H9 (cell line): ENCODE measurements at regions not wholly inside any gene's neighbourhood (a gene's known extent, or its start where the extent isn't known, plus 50 kb on each side); places are given as distances from the start of the nearest gene placed in this dataset.

Experiments used
- DNase-seq: peaks from one replicate; pipeline ENCODE4 v3.0.0-alpha.2; 2017
- H2AFZ ChIP-seq: one replicate; pipeline ENCODE4 v1.6.1; 2013; ENCODE audit warnings: mild to moderate bottlenecking, low read length, control low read depth, moderate library complexity
- H2AK5ac ChIP-seq: 2 replicates; pipeline ENCODE4 v1.6.1; 2013; ENCODE audit warnings: low read length, control low read depth, mixed read lengths; ENCODE audit not compliant: insufficient read length
- H2BK120ac ChIP-seq: one replicate; pipeline ENCODE4 v1.6.1; 2013; ENCODE audit warnings: low read depth, mild to moderate bottlenecking, low read length, control low read depth, inconsistent platforms; ENCODE audit not compliant: poor library complexity, severe bottlenecking
- H2BK12ac ChIP-seq: 2 replicates; pipeline ENCODE4 v1.6.1; 2013; ENCODE audit warnings: low read length, control low read depth, mixed read lengths, low read depth; ENCODE audit not compliant: insufficient read length
- H2BK15ac ChIP-seq: 2 replicates; pipeline ENCODE4 v1.6.1; 2013; ENCODE audit warnings: low read depth, low read length, control low read depth
- H2BK20ac ChIP-seq: one replicate; pipeline ENCODE4 v1.6.1; 2013; ENCODE audit warnings: low read depth, mild to moderate bottlenecking, low read length, control low read depth, inconsistent platforms; ENCODE audit not compliant: poor library complexity, severe bottlenecking
- H2BK5ac ChIP-seq: 2 replicates; pipeline ENCODE4 v1.6.1; 2013; ENCODE audit warnings: low read length, control low read depth, mixed read lengths; ENCODE audit not compliant: insufficient read length
- H3K14ac ChIP-seq: 2 replicates; pipeline ENCODE4 v1.6.1; 2013; ENCODE audit warnings: low read length, control low read depth; ENCODE audit not compliant: insufficient read depth
- H3K18ac ChIP-seq: 2 replicates; pipeline ENCODE4 v1.6.1; 2013; ENCODE audit warnings: low read depth, mild to moderate bottlenecking, mixed read lengths, low read length, control low read depth; ENCODE audit not compliant: insufficient read length
- H3K23ac ChIP-seq: 2 replicates; pipeline ENCODE4 v1.6.1; 2013; ENCODE audit warnings: low read length, control low read depth, mixed read lengths, low read depth; ENCODE audit not compliant: insufficient read length
- H3K23me2 ChIP-seq: 2 replicates; pipeline ENCODE4 v1.6.1; 2013; ENCODE audit warnings: low read depth, mild to moderate bottlenecking, mixed read lengths, low read length, control low read depth; ENCODE audit not compliant: insufficient read length, poor library complexity, severe bottlenecking
- H3K27ac ChIP-seq: 2 replicates; pipeline ENCODE4 v1.5.1; 2013; ENCODE audit warnings: low read length, control low read depth, mixed read lengths, low read depth; ENCODE audit not compliant: insufficient read length
- H3K27me3 ChIP-seq: 2 replicates; pipeline ENCODE4 v1.6.1; 2013; ENCODE audit warnings: low read length, control low read depth, inconsistent platforms; ENCODE audit not compliant: insufficient read depth
- H3K4ac ChIP-seq: 2 replicates; pipeline ENCODE4 v1.6.1; 2013; ENCODE audit warnings: low read depth, mild to moderate bottlenecking, control low read depth, inconsistent platforms, low read length, moderate library complexity
- H3K4me1 ChIP-seq: 2 replicates; pipeline ENCODE4 v1.6.1; 2013; ENCODE audit warnings: low read length, control low read depth, inconsistent platforms; ENCODE audit not compliant: insufficient read depth
- H3K4me2 ChIP-seq: 2 replicates; pipeline ENCODE4 v1.6.1; 2013; ENCODE audit warnings: low read length, control low read depth, mixed read lengths; ENCODE audit not compliant: insufficient read length, insufficient read depth
- H3K56ac ChIP-seq: 2 replicates; pipeline ENCODE4 v1.6.1; 2013; ENCODE audit warnings: low read depth, mild to moderate bottlenecking, mixed read lengths, low read length, control low read depth; ENCODE audit not compliant: insufficient read length
- H3K79me1 ChIP-seq: 2 replicates; pipeline ENCODE4 v1.6.1; 2013; ENCODE audit warnings: low read depth, mild to moderate bottlenecking, moderate library complexity, low read length, control low read depth, inconsistent platforms; ENCODE audit not compliant: insufficient read depth, poor library complexity, severe bottlenecking
- H3K79me2 ChIP-seq: 2 replicates; pipeline ENCODE4 v1.6.1; 2013; ENCODE audit warnings: low read length, control low read depth, inconsistent platforms; ENCODE audit not compliant: insufficient read depth
- H3K9ac ChIP-seq: 2 replicates; pipeline ENCODE4 v1.6.1; 2013; ENCODE audit warnings: low read length, control low read depth, mixed read lengths; ENCODE audit not compliant: insufficient read length; ENCODE audit errors: extremely low read depth
- H3K9me3 ChIP-seq: one replicate; pipeline ENCODE4 v1.6.1; 2013; ENCODE audit warnings: low read depth, low read length, inconsistent platforms; ENCODE audit not compliant: control insufficient read depth
- H3T11ph ChIP-seq: one replicate; pipeline ENCODE4 v1.6.1; 2013; ENCODE audit warnings: mild to moderate bottlenecking, low read length, control low read depth, inconsistent platforms
- H4K20me1 ChIP-seq: one replicate; pipeline ENCODE4 v1.6.1; 2013; ENCODE audit not compliant: control insufficient read depth, insufficient read length, insufficient read depth
- H4K5ac ChIP-seq: 2 replicates; pipeline ENCODE4 v1.6.1; 2013; ENCODE audit warnings: low read depth, mild to moderate bottlenecking, mixed read lengths, low read length, control low read depth; ENCODE audit not compliant: insufficient read length
- H4K8ac ChIP-seq: replicated peaks from 2 replicates; pipeline ENCODE4 v1.6.1; 2013; ENCODE audit warnings: low read length, control low read depth, mixed read lengths, low read depth; ENCODE audit not compliant: insufficient read length
- H4K91ac ChIP-seq: 2 replicates; pipeline ENCODE4 v1.6.1; 2013; ENCODE audit warnings: low read depth, mild to moderate bottlenecking, moderate library complexity, mixed read lengths, low read length, control low read depth; ENCODE audit not compliant: insufficient read length
- H3K27ac Mint-ChIP-seq, 3 experiments: 2 replicates in 2 of 3; 3 replicates in 1 of 3; pipeline ENCODE4 v1.8.0; 2020 to 2021; ENCODE audit warnings: mixed read lengths in 3 of 3, mild to moderate bottlenecking in 1 of 3, moderate library complexity in 1 of 3
- H3K27me3 Mint-ChIP-seq: 2 replicates; pipeline ENCODE4 v1.8.0; 2021; ENCODE audit warnings: low read depth, mild to moderate bottlenecking, moderate library complexity, mixed read lengths
- H3K36me3 Mint-ChIP-seq, 3 experiments: 2 replicates in 2 of 3; 3 replicates in 1 of 3; pipeline ENCODE4 v1.8.0; 2020 to 2021; ENCODE audit warnings: low read depth in 3 of 3, mixed read lengths in 3 of 3; ENCODE audit not compliant: insufficient read depth in 1 of 3
- H3K4me1 Mint-ChIP-seq, 2 experiments: 2 replicates each; pipeline ENCODE4 v1.8.0; 2020; ENCODE audit warnings: mixed read lengths in 2 of 2
- H3K4me3 Mint-ChIP-seq, 2 experiments: 2 replicates in 1 of 2; 3 replicates in 1 of 2; pipeline ENCODE4 v1.8.0; 2020 to 2021; ENCODE audit warnings: mild to moderate bottlenecking in 2 of 2, mixed read lengths in 2 of 2, moderate library complexity in 1 of 2
- H3K9me3 Mint-ChIP-seq, 2 experiments: 2 replicates in 1 of 2; 3 replicates in 1 of 2; pipeline ENCODE4 v1.8.0; 2020; ENCODE audit warnings: mild to moderate bottlenecking in 2 of 2, mixed read lengths in 2 of 2, moderate library complexity in 1 of 2
- CTCF ChIP-seq: fragments of 200-600 bp; sonication (generic); conservative IDR thresholded peaks from 3 replicates; pipeline ENCODE4 v1.8.0; 2021; ENCODE audit warnings: antibody characterized with exemption, mild to moderate bottlenecking
- WGBS: extraction: QIAGEN DNeasy Blood & Tissue Kit; methylation state at CpG from one replicate; pipeline ENCODE4 v1.1.7; 2013; ENCODE audit warnings: missing lambda C conversion rate, low lambda C conversion rate, mixed read lengths; ENCODE audit not compliant: insufficient read length; ENCODE audit errors: extremely low coverage; 5-methylcytosine and 5-hydroxymethylcytosine counted together

DNA sequence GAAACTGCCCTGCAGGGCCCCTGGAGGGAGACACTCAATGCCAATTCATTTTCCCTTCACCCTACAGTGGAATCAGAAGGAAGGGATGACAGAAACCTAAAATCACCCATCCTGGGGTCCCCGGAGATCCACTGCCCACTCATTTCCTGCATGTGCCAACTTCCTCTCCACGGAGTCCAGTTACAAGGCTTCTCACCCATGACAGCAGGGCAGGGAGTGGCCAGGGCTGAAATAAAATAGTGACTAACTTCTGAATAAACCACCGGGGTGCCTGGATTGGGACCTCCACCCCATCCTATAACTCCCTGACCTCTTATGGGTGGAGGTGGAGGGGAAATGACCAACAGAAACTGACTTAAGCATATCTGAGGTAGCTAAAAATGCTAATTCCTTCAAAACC lies 362.3 kb downstream of the MAFB start:
- no peak overlapping the region for H3K9ac ChIP-seq
- no peak overlapping the region for H2BK120ac ChIP-seq
- no peak overlapping the region for H2BK15ac ChIP-seq
- peaks cover 3% of the 10 kb centered on the region for H3K27me3 Mint-ChIP-seq
- H2BK5ac ChIP-seq = no peak overlapping the region
- H3K4me2 ChIP-seq = no peak overlapping the region
- H3K18ac ChIP-seq = no peak overlapping the region
- H4K8ac ChIP-seq = no peak overlapping the region
- peaks cover 11 to 16% of the 10 kb centered on the region in 2 experiments for H3K4me1 Mint-ChIP-seq
- H3K27ac ChIP-seq = no peak overlapping the region
- no peaks in the 10 kb centered on the region for H4K20me1 ChIP-seq
- no peak overlapping the region for H4K91ac ChIP-seq
- H3T11ph ChIP-seq = no peak overlapping the region
- H3K23ac ChIP-seq = no peak overlapping the region
- H3K36me3 Mint-ChIP-seq = no peaks in the 10 kb centered on the region
- no peak overlapping the region for H2AFZ ChIP-seq
- H3K27ac Mint-ChIP-seq = no peak overlapping the region
- no peak overlapping the region for H3K4ac ChIP-seq
- H3K79me2 ChIP-seq = no peaks in the 10 kb centered on the region
- no peaks in the 10 kb centered on the region for H3K79me1 ChIP-seq
- no peak overlapping the region for H2BK12ac ChIP-seq
- no peak overlapping the region for H2BK20ac ChIP-seq
- no peak overlapping the region for H2AK5ac ChIP-seq
- no peaks in the 10 kb centered on the region for H3K4me1 ChIP-seq
- H3K14ac ChIP-seq = no peak overlapping the region
- H3K9me3 ChIP-seq = no peaks in the 10 kb centered on the region
- no peak overlapping the region for H3K56ac ChIP-seq
- H3K23me2 ChIP-seq = no peaks in the 10 kb centered on the region
- no CpG with 5 or more reads among the region's 3 CpGs for WGBS
- H3K4me3 Mint-ChIP-seq = no peak overlapping the region
- H3K9me3 Mint-ChIP-seq = no peaks in the 10 kb centered on the region
- no peak for TF ChIP-seq CTCF
- H4K5ac ChIP-seq = no peak overlapping the region
- H3K27me3 ChIP-seq = no peaks in the 10 kb centered on the region
- DNase-seq = no peak
